PC-9 (cell line): ENCODE measurements at regions not wholly inside any gene's neighbourhood (a gene's known extent, or its start where the extent isn't known, plus 50 kb on each side); places are given as distances from the start of the nearest gene placed in this dataset.
A peak's percentile ranks its signal among the peaks of the same experiment; 100 is the strongest.

Experiments used
- BruUV-seq: library from RNA; stranded (reverse); fragments of 400-500 nt; replicated peaks from 2 replicates; lab custom pipeline; 2021; lab: Mats Ljungman, UMichigan
- CTCF ChIA-PET: fragments of 300-600 bp; sonication (Branson Sonifier 250); formaldehyde crosslinking; loops from one replicate; lab custom pipeline; 2022; ENCODE audit warnings: antibody characterized with exemption; lab: Charles Lee
- POLR2A ChIA-PET: fragments of 300-600 bp; sonication (Branson Sonifier 250); formaldehyde crosslinking; loops from one replicate; lab custom pipeline; 2022; ENCODE audit warnings: antibody characterized with exemption; ENCODE audit not compliant: unreplicated experiment; lab: Charles Lee
- DNase-seq, 2 experiments: peaks; one replicate each; pipeline versions ENCODE4 v3.0.0 to v3.0.0-alpha.2; 2015 to 2022; ENCODE audit warnings: mixed read lengths in 1 of 2
- H2AFZ ChIP-seq: fragments of 200-600 bp; sonication (generic); 2 replicates; pipeline ENCODE4 v1.8.1; 2017; ENCODE audit warnings: antibody characterized with exemption
- H3F3A ChIP-seq: fragments of 200-600 bp; sonication (generic); 2 replicates; pipeline ENCODE4 v1.8.1; 2017; ENCODE audit warnings: antibody characterized with exemption, mild to moderate bottlenecking, low read depth; ENCODE audit not compliant: insufficient read depth
- H3K27ac ChIP-seq: fragments of 200-600 bp; sonication (generic); 2 replicates; pipeline ENCODE4 v1.6.1; 2016; ENCODE audit warnings: mixed run types
- H3K27me3 ChIP-seq: fragments of 200-600 bp; sonication (generic); 2 replicates; pipeline ENCODE4 v1.6.1; 2016; ENCODE audit warnings: low read depth, mixed run types; ENCODE audit not compliant: insufficient read depth
- H3K36me3 ChIP-seq: fragments of 200-600 bp; sonication (generic); 2 replicates; pipeline ENCODE4 v1.6.1; 2016; ENCODE audit warnings: low read depth, mixed run types
- H3K4me1 ChIP-seq: fragments of 200-600 bp; sonication (generic); replicated peaks from 2 replicates; pipeline ENCODE4 v1.6.1; 2016; ENCODE audit warnings: mixed run types; ENCODE audit not compliant: insufficient read depth
- H3K4me2 ChIP-seq: fragments of 200-600 bp; sonication (generic); 2 replicates; pipeline ENCODE4 v1.6.1; 2017; ENCODE audit warnings: mixed run types
- H3K4me3 ChIP-seq: fragments of 200-600 bp; sonication (generic); 2 replicates; pipeline ENCODE4 v1.6.1; 2016; ENCODE audit warnings: mixed run types
- H3K79me2 ChIP-seq: fragments of 200-600 bp; sonication (generic); 2 replicates; pipeline ENCODE4 v1.6.1; 2017; ENCODE audit warnings: low read depth, mixed run types
- H3K9me2 ChIP-seq: fragments of 200-600 bp; sonication (generic); 2 replicates; pipeline ENCODE4 v1.8.1; 2017; ENCODE audit warnings: mild to moderate bottlenecking; ENCODE audit not compliant: insufficient read depth
- H3K9me3 ChIP-seq: fragments of 200-600 bp; sonication (generic); 2 replicates; pipeline ENCODE4 v1.8.1; 2016; ENCODE audit warnings: low read depth; ENCODE audit not compliant: insufficient read depth
- H4K20me1 ChIP-seq: fragments of 200-600 bp; sonication (generic); 2 replicates; pipeline ENCODE4 v1.8.1; 2017; ENCODE audit not compliant: insufficient read depth
- EZH2 ChIP-seq: fragments of 200-600 bp; sonication (generic); IDR thresholded peaks from 2 replicates; pipeline ENCODE4 v1.8.0; 2017; ENCODE audit warnings: antibody characterized with exemption, low read depth
- intact Hi-C: fragments of 100-400 bp; cut with micrococcal nuclease; formaldehyde crosslinking; loops from one replicate; pipeline ENCODE4 v1.10.0; 2022; ENCODE audit not compliant: unreplicated experiment
- TF ChIP-seq, protein P1 (sequence below): fragments of 200-600 bp; sonication (generic); conservative IDR thresholded peaks from 2 replicates; pipeline ENCODE4 v1.6.1; 2017; ENCODE audit warnings: mixed run types, antibody characterized with exemption, mild to moderate bottlenecking, moderate library complexity

DNA sequence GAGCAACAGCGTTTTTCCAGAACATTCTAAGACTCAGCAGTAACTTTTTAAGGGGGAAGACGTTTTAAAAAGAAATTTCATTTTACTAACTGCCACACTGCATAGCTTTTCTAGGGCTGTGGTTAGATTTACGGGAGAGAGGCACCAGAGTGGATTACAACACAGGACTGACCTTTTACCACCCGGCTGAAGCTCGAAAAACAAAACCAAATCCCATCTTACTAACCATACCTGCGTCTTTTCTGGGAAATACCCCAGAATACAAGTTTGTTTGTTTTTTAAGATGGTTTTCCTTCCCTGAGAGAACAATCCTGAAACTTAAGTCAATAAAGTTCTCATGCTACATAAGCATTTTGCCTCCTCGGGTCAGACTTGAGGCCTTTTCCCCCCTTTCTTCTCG is 209.3 kb upstream of the SOX4 start:
- BruUV-seq = no TSS peak
- Histone ChIP-seq H3F3A (peaks cover 24% of the 10 kb centered on the region), H3K27ac (peak overlapping the region; percentile 42), H3K27me3 (no peaks in the 10 kb centered on the region), H3K4me3 (no peak overlapping the region), H3K9me3 (no peaks in the 10 kb centered on the region), H3K9me2 (no peaks in the 10 kb centered on the region), H3K4me1 (peaks cover 73% of the 10 kb centered on the region), H3K36me3 (no peaks in the 10 kb centered on the region), H3K79me2 (no peaks in the 10 kb centered on the region), H4K20me1 (no peaks in the 10 kb centered on the region), H3K4me2 (peak overlapping the region; percentile 53), H2AFZ (peak overlapping the region; percentile 69; the same call in 1 of the 2 replicates)
- peak in 1 of 2 experiments; percentile 62 for DNase-seq
- TF ChIP-seq, protein P1, sequence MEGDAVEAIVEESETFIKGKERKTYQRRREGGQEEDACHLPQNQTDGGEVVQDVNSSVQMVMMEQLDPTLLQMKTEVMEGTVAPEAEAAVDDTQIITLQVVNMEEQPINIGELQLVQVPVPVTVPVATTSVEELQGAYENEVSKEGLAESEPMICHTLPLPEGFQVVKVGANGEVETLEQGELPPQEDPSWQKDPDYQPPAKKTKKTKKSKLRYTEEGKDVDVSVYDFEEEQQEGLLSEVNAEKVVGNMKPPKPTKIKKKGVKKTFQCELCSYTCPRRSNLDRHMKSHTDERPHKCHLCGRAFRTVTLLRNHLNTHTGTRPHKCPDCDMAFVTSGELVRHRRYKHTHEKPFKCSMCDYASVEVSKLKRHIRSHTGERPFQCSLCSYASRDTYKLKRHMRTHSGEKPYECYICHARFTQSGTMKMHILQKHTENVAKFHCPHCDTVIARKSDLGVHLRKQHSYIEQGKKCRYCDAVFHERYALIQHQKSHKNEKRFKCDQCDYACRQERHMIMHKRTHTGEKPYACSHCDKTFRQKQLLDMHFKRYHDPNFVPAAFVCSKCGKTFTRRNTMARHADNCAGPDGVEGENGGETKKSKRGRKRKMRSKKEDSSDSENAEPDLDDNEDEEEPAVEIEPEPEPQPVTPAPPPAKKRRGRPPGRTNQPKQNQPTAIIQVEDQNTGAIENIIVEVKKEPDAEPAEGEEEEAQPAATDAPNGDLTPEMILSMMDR = no peak
- no peak for TF ChIP-seq EZH2
- CTCF ChIA-PET = no interaction called here
- intact Hi-C loops = loop anchor here (5.0 to 10.0 kb wide), 2 partner anchors 162 to 201 kb away; no protein-coding TSS in a partner anchor
- POLR2A ChIA-PET = interaction anchor here (0.7 kb wide), 1 partner anchor 412 kb away, joined by 6 read pairs; no protein-coding TSS in a partner anchor

DNA sequence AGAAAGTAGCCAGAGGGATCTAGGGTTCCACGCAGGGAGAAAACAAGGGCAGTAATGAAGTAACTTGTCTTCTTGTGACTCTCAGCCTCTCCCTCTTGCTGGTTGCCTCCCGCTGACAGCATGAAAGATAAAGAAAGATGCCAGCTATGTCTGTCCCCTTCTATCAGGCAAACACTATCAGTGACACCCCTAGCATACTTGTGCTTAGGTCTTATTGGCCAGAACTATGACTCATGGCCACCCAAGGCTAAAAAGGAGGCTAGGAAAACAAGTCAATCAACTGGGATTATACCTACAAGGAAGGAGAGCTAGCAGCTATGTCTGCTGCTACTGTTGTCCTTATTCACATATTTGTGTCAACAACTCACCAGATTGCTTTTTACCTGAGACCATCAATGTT is 206.8 kb upstream of the SOX4 start:
- DNase-seq = peak; percentile 61 to 98
- no peaks in the 10 kb centered on the region for H3K36me3 ChIP-seq
- H3K4me1 ChIP-seq = peaks cover 56% of the 10 kb centered on the region
- 0 out of 2 replicates have a peak overlapping the region, but pooled peaks have one; percentile 41 for H2AFZ ChIP-seq
- intact Hi-C loops = loop anchor here (10.0 kb wide), 1 partner anchor 198 kb away; no protein-coding TSS in a partner anchor
- peak overlapping the region; percentile 51 for H3K27ac ChIP-seq
- CTCF ChIA-PET = no interaction called here
- H3K9me2 ChIP-seq = no peaks in the 10 kb centered on the region
- H3K27me3 ChIP-seq = no peaks in the 10 kb centered on the region
- peaks cover 23% of the 10 kb centered on the region for H3F3A ChIP-seq
- H3K79me2 ChIP-seq = no peaks in the 10 kb centered on the region
- POLR2A ChIA-PET = interaction anchor here (0.6 to 0.7 kb wide), 3 partner anchors 8 to 207 kb away, joined by 4 to 7 read pairs (median 4); partner anchors contain the start of gene SOX4
- H4K20me1 ChIP-seq = no peaks in the 10 kb centered on the region
- H3K9me3 ChIP-seq = no peaks in the 10 kb centered on the region
- TF ChIP-seq, protein P1 = no peak
- no peak for TF ChIP-seq EZH2
- BruUV-seq = no TSS peak
- H3K4me3 ChIP-seq = no peak overlapping the region
- H3K4me2 ChIP-seq = peak overlapping the region; percentile 56

DNA sequence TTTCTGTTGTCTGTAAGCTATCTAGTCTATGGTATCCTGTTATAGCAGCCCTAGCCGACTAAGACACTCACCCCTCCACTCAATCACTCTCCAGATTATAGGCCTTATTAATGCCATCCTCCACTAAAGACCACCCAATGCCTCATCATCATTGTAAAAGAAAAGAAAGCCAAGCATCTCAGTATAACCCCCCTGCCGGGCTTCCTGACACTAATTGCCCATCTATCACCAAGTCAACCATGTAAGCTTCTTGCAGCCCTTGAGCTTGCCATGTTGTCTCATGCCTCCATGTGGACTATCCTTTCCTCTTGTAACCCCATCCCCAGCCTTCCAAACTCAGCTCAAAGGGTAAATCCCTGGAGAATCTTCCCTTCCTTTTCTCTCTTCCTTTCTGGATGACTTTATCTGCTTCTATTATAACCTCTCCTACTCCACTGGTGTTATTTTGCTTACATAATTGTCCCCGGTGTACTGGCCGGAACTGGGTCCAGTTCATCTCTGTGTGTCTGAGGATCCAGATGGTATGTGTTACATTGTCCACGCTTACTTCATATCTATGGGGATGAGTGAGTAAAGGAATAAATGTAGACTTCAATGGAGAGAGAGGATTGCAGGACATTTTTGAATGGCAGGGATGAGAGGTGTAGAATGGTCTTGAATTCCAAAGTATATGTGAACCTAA is 202.9 kb upstream of the SOX4 start:
- Histone ChIP-seq H2AFZ (no peak overlapping the region), H3K9me3 (no peaks in the 10 kb centered on the region), H3K4me1 (peaks cover 32% of the 10 kb centered on the region), H3K79me2 (no peaks in the 10 kb centered on the region), H3K36me3 (no peaks in the 10 kb centered on the region), H3K27me3 (no peaks in the 10 kb centered on the region), H3K4me2 (no peak overlapping the region), H4K20me1 (no peaks in the 10 kb centered on the region), H3F3A (peaks cover 14% of the 10 kb centered on the region; the same call in 1 of the 2 replicates), H3K27ac (no peak overlapping the region), H3K9me2 (no peaks in the 10 kb centered on the region), H3K4me3 (no peak overlapping the region)
- TF ChIP-seq, protein P1 = no peak
- TF ChIP-seq EZH2 = no peak
- no peak for DNase-seq
- intact Hi-C loops = no loop called here
- no TSS peak for BruUV-seq
- POLR2A ChIA-PET = no interaction called here
- CTCF ChIA-PET = no interaction called here
